HCT116 (cell line): ENCODE measurements at regions not wholly inside any gene's neighbourhood (a gene's known extent, or its start where the extent isn't known, plus 50 kb on each side); places are given as distances from the start of the nearest gene placed in this dataset.

Source experiments
- ATAC-seq: fragments of 200-7000 bp; cut with Tn5 transposase; 2 replicates; pipeline ENCODE4 v1.9.1; 2020; ENCODE audit warnings: mild to moderate bottlenecking, moderate library complexity
- BruUV-seq: library from RNA; stranded (reverse); fragments of 400-500 nt; replicated peaks from 2 replicates; lab custom pipeline; 2021; lab: Mats Ljungman, UMichigan
- CTCF ChIA-PET: fragments of 300-600 bp; sonication (Branson Sonifier 250); formaldehyde crosslinking; loops from one replicate; lab custom pipeline; 2021; ENCODE audit warnings: antibody characterized with exemption; lab: Charles Lee
- POLR2A ChIA-PET: fragments of 300-600, 350-600 bp; sonication (Branson Sonifier 250); formaldehyde crosslinking; loops from one replicate; lab custom pipeline; 2021; ENCODE audit warnings: antibody characterized with exemption; lab: Charles Lee
- RAD21 ChIA-PET, 2 experiments: fragments of 300-600 bp; sonication (Branson Sonifier 250); formaldehyde crosslinking; loops; one replicate each; lab custom pipeline; 2023; ENCODE audit warnings: low total read pairs in 2 of 2; ENCODE audit not compliant: uncharacterized antibody in 2 of 2, unreplicated experiment in 2 of 2, low non-redundant PET in 1 of 2; lab: Charles Lee
- DNase-seq: peaks from one replicate; pipeline ENCODE4 v3.0.0-alpha.2; 2010; ENCODE audit warnings: low read depth, low spot score
- H2AFZ ChIP-seq: fragments of 200-600 bp; shearing (Covaris generic), sonication (generic); 2 replicates; pipeline ENCODE4 v1.6.1; 2017; ENCODE audit warnings: low read depth, mixed run types, mixed read lengths, antibody characterized with exemption, low read length; ENCODE audit not compliant: poor library complexity, severe bottlenecking
- H3K27ac ChIP-seq: 2 replicates; pipeline ENCODE4 v1.5.1; 2012; ENCODE audit warnings: low read depth, low read length
- H3K27me3 ChIP-seq: fragments of 200-600 bp; sonication (generic); 2 replicates; pipeline ENCODE4 v1.6.1; 2016; ENCODE audit warnings: mixed run types, low read length, mixed read lengths; ENCODE audit not compliant: insufficient read depth
- H3K36me3 ChIP-seq, 2 experiments: fragments of 200-500 bp in 1 of 2; fragments of 200-600 bp in 1 of 2; sonication (Bioruptor generic) in 1 of 2; sonication (generic) in 1 of 2; 2 replicates each; pipeline versions ENCODE4 v1.5.1 to v1.6.1; 2014 to 2016; ENCODE audit warnings: low read length in 2 of 2, inconsistent platforms in 1 of 2, mixed read lengths in 1 of 2, mixed run types in 1 of 2; ENCODE audit not compliant: insufficient read depth in 2 of 2, control insufficient read depth in 1 of 2
- H3K4me1 ChIP-seq, 2 experiments: fragments of 200-600 bp in 1 of 2; sonication (generic) in 1 of 2; 2 replicates each; pipeline versions ENCODE4 v1.5.1 to v1.6.1; 2012 to 2017; ENCODE audit warnings: low read length in 2 of 2, inconsistent platforms in 1 of 2, mild to moderate bottlenecking in 1 of 2, mixed read lengths in 1 of 2, mixed run types in 1 of 2, moderate library complexity in 1 of 2; ENCODE audit not compliant: insufficient read depth in 2 of 2, control insufficient read depth in 1 of 2
- H3K4me2 ChIP-seq: fragments of 200-600 bp; sonication (generic); 2 replicates; pipeline ENCODE4 v1.6.1; 2017; ENCODE audit warnings: mixed run types, low read length, mixed read lengths
- H3K4me3 ChIP-seq, 2 experiments: fragments of 200-600 bp in 1 of 2; sonication (generic) in 1 of 2; replicated peaks in 1 of 2; 2 replicates each; pipeline ENCODE4 v1.5.1; 2011 to 2016; ENCODE audit warnings: low read length in 2 of 2, control low read depth in 1 of 2, low read depth in 1 of 2, mild to moderate bottlenecking in 1 of 2, mixed read lengths in 1 of 2, mixed run types in 1 of 2
- H3K79me2 ChIP-seq: fragments of 200-600 bp; sonication (generic); 2 replicates; pipeline ENCODE4 v1.6.1; 2017; ENCODE audit warnings: mild to moderate bottlenecking, mixed run types, low read length, moderate library complexity, mixed read lengths; ENCODE audit not compliant: insufficient read depth
- H3K9ac ChIP-seq: fragments of 200-600 bp; sonication (generic); 2 replicates; pipeline ENCODE4 v1.6.1; 2016; ENCODE audit warnings: low read length, mixed read lengths
- H3K9me2 ChIP-seq: fragments of 200-600 bp; sonication (generic), shearing (Covaris generic); 2 replicates; pipeline ENCODE4 v1.6.1; 2017; ENCODE audit warnings: mixed run types, mild to moderate bottlenecking, moderate library complexity; ENCODE audit not compliant: insufficient read depth
- H3K9me3 ChIP-seq, 2 experiments: fragments of 200-500 bp in 1 of 2; fragments of 200-600 bp in 1 of 2; sonication (Bioruptor generic) in 1 of 2; sonication (generic) in 1 of 2; 2 replicates each; pipeline ENCODE4 v1.6.1; 2014 to 2017; ENCODE audit warnings: low read length in 2 of 2, mixed read lengths in 2 of 2, inconsistent platforms in 1 of 2, low read depth in 1 of 2, mild to moderate bottlenecking in 1 of 2, mixed run types in 1 of 2, moderate library complexity in 1 of 2; ENCODE audit not compliant: control insufficient read depth in 1 of 2, insufficient read depth in 1 of 2
- H4K20me1 ChIP-seq: fragments of 200-600 bp; sonication (generic), shearing (Covaris generic); 2 replicates; pipeline ENCODE4 v1.6.1; 2017; ENCODE audit warnings: mixed run types, mild to moderate bottlenecking, moderate library complexity; ENCODE audit not compliant: insufficient read depth
- CBX3 ChIP-seq: IDR thresholded peaks from 2 replicates; pipeline ENCODE4 v1.6.1; 2012; ENCODE audit warnings: low read depth
- CEBPB ChIP-seq: IDR thresholded peaks from 2 replicates; pipeline ENCODE4 v1.6.1; 2012; ENCODE audit warnings: low read depth
- EGR1 ChIP-seq: IDR thresholded peaks from 2 replicates; pipeline ENCODE4 v1.6.1; 2012; ENCODE audit warnings: low read depth
- ELF1 ChIP-seq: IDR thresholded peaks from 2 replicates; pipeline ENCODE4 v1.6.1; 2012; ENCODE audit warnings: low read depth, borderline replicate concordance
- EZH2 ChIP-seq: fragments of 200-600 bp; sonication (generic); IDR thresholded peaks from 2 replicates; pipeline ENCODE4 v1.6.1; 2017; ENCODE audit warnings: antibody characterized with exemption, mixed run types
- EZH2phosphoT487 ChIP-seq: fragments of 200-600 bp; IDR thresholded peaks from 2 replicates; pipeline ENCODE4 v1.6.1; 2018; ENCODE audit warnings: antibody characterized with exemption, borderline replicate concordance
- FOSL1 ChIP-seq: IDR thresholded peaks from 2 replicates; pipeline ENCODE4 v1.6.1; 2012; ENCODE audit warnings: low read depth
- RAD21 ChIP-seq: IDR thresholded peaks from 2 replicates; pipeline ENCODE4 v1.6.1; 2012; ENCODE audit warnings: low read depth, mild to moderate bottlenecking
- SIN3A ChIP-seq: IDR thresholded peaks from 2 replicates; pipeline ENCODE4 v1.6.1; 2012; ENCODE audit warnings: low read depth
- TCF7L2 ChIP-seq: IDR thresholded peaks from 2 replicates; pipeline ENCODE4 v1.7.0; 2011; ENCODE audit warnings: borderline replicate concordance, inconsistent platforms; ENCODE audit not compliant: insufficient read depth, insufficient read length; ENCODE audit errors: extremely low read depth
- ZFX ChIP-seq: fragments of 450-650 bp; IDR thresholded peaks from 2 replicates; pipeline ENCODE4 v1.6.1; 2017
- ZNF274 ChIP-seq: fragments of 200-500 bp; sonication (Bioruptor generic); IDR thresholded peaks from 2 replicates; pipeline ENCODE4 v1.6.1; 2014; ENCODE audit warnings: mild to moderate bottlenecking, low read depth, low read length, inconsistent platforms
- intact Hi-C: fragments of 100-400 bp; cut with micrococcal nuclease; formaldehyde crosslinking; loops from 2 replicates; pipeline ENCODE4 v1.10.0; 2022
- TF ChIP-seq, protein P1 (sequence below): IDR thresholded peaks from 2 replicates; pipeline ENCODE4 v1.6.1; 2012; ENCODE audit warnings: low read depth
- TF ChIP-seq, protein P2 (sequence below), 3 experiments: fragments of 200-600 bp in 1 of 3; sonication (generic) in 1 of 3; IDR thresholded peaks in 2 of 3; conservative IDR thresholded peaks in 1 of 3; 2 replicates each; pipeline ENCODE4 v1.5.1; 2012 to 2017; ENCODE audit warnings: low read depth in 2 of 3, low read length in 2 of 3, antibody characterized with exemption in 1 of 3, borderline replicate concordance in 1 of 3, control low read depth in 1 of 3, mild to moderate bottlenecking in 1 of 3, mixed read lengths in 1 of 3, mixed run types in 1 of 3, moderate library complexity in 1 of 3; ENCODE audit not compliant: insufficient read depth in 1 of 3

DNA sequence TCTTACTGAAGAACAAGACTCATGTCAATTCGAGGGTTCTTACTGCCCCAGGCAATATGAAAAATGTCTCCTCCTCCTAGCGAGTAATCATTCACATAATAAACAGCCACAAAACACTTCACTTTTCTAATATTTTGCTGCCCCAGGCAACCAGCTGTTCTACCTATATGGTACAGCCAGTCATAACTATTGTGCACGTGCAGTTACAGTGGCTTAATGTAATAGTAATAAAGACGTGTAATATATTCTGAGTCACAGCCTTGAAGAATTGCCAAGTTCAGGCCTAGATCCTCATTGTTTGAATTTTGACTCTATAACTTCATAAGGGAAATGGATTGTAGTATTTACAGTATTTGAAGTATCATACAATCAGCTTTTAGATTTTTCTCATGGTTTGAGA is 1250.0 kb upstream of the GBE1 start:
- Histone ChIP-seq H3K4me2 (no peak overlapping the region), H3K9ac (no peak overlapping the region), H3K4me1 (no peaks in the 10 kb centered on the region), H3K79me2 (no peaks in the 10 kb centered on the region), H4K20me1 (no peaks in the 10 kb centered on the region), H3K27ac (no peak overlapping the region), H3K9me3 (peaks cover 3 to 21% of the 10 kb centered on the region in 2 experiments; a peak in 2 of 4 replicates), H3K4me3 (no peak overlapping the region), H3K9me2 (no peaks in the 10 kb centered on the region), H2AFZ (no peak overlapping the region), H3K27me3 (no peaks in the 10 kb centered on the region), H3K36me3 (no peaks in the 10 kb centered on the region)
- CTCF ChIA-PET, result no interaction called here
- BruUV-seq, result no TSS peak
- POLR2A ChIA-PET, result no interaction called here
- DNase-seq (no peak), ATAC-seq (no peak)
- no peak for TF ChIP-seq ZFX
- no peak for TF ChIP-seq FOSL1
- no peak for TF ChIP-seq EZH2
- no peak for TF ChIP-seq EGR1
- TF ChIP-seq, protein P1, sequence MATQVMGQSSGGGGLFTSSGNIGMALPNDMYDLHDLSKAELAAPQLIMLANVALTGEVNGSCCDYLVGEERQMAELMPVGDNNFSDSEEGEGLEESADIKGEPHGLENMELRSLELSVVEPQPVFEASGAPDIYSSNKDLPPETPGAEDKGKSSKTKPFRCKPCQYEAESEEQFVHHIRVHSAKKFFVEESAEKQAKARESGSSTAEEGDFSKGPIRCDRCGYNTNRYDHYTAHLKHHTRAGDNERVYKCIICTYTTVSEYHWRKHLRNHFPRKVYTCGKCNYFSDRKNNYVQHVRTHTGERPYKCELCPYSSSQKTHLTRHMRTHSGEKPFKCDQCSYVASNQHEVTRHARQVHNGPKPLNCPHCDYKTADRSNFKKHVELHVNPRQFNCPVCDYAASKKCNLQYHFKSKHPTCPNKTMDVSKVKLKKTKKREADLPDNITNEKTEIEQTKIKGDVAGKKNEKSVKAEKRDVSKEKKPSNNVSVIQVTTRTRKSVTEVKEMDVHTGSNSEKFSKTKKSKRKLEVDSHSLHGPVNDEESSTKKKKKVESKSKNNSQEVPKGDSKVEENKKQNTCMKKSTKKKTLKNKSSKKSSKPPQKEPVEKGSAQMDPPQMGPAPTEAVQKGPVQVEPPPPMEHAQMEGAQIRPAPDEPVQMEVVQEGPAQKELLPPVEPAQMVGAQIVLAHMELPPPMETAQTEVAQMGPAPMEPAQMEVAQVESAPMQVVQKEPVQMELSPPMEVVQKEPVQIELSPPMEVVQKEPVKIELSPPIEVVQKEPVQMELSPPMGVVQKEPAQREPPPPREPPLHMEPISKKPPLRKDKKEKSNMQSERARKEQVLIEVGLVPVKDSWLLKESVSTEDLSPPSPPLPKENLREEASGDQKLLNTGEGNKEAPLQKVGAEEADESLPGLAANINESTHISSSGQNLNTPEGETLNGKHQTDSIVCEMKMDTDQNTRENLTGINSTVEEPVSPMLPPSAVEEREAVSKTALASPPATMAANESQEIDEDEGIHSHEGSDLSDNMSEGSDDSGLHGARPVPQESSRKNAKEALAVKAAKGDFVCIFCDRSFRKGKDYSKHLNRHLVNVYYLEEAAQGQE, result no peak
- TF ChIP-seq ZNF274, result no peak
- TF ChIP-seq CBX3, result no peak
- TF ChIP-seq EZH2phosphoT487, result no peak
- TF ChIP-seq SIN3A, result no peak
- no peak for TF ChIP-seq CEBPB
- TF ChIP-seq ELF1, result no peak
- no peak for TF ChIP-seq RAD21
- TF ChIP-seq TCF7L2, result no peak
- TF ChIP-seq, protein P2, sequence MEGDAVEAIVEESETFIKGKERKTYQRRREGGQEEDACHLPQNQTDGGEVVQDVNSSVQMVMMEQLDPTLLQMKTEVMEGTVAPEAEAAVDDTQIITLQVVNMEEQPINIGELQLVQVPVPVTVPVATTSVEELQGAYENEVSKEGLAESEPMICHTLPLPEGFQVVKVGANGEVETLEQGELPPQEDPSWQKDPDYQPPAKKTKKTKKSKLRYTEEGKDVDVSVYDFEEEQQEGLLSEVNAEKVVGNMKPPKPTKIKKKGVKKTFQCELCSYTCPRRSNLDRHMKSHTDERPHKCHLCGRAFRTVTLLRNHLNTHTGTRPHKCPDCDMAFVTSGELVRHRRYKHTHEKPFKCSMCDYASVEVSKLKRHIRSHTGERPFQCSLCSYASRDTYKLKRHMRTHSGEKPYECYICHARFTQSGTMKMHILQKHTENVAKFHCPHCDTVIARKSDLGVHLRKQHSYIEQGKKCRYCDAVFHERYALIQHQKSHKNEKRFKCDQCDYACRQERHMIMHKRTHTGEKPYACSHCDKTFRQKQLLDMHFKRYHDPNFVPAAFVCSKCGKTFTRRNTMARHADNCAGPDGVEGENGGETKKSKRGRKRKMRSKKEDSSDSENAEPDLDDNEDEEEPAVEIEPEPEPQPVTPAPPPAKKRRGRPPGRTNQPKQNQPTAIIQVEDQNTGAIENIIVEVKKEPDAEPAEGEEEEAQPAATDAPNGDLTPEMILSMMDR (IDR thresholded peaks at IDR 0.05 in 2 of 3, conservative IDR thresholded peaks at IDR 0.05 in 1 of 3; ENCODE audit: borderline replicate concordance in 1 of 3, insufficient read depth in 1 of 3, low read depth in 2 of 3, low read length in 2 of 3), result no peak
- intact Hi-C loops, result no loop called here
- RAD21 ChIA-PET, result no interaction called here
